ENCODE measurements at regions not wholly inside any gene's neighbourhood (a gene's known extent, or its start where the extent isn't known, plus 50 kb on each side); places are given as distances from the start of the nearest gene placed in this dataset.
"Not testable (repeated sequence)": the region's sequence is repeated elsewhere in the genome, so short reads cannot be mapped to it uniquely, and the experiment has no call there.

DNA sequence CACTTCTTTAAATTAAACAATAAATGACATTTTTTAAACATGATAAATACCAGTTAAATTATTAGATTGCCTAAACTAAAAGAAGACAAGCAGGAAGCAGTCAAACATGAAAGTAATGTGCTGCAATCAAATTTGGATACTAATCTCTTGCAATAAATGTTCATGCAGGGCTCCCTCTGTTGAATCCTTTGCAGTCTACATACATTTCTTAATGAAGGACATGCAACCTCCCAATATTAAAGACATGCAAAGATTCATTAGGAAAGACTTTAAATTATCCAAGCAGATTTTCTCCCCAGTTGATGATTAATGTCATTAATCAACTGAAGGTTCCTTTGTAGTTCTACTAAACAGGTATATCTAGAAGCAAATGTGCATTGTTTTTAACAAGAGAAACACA lies 245.4 kb downstream of the ZIC4 start:
- TF ChIP-seq EZH2phosphoT487 (IDR thresholded peaks at IDR 0.05; ENCODE audit: borderline replicate concordance, low read length), result no peak
- no peak for TF ChIP-seq CTCF (IDR thresholded peaks at IDR 0.05; ENCODE audit: low read depth, low read length, poor library complexity, severe bottlenecking)
- Histone ChIP-seq H3K4me2 (ENCODE audit: low read length) (no peak overlapping the region), H3K9me2 (replicated peaks; ENCODE audit: control insufficient read depth, low read length) (no peaks in the 10 kb centered on the region), H4K20me1 (ENCODE audit: control insufficient read depth, insufficient read depth, low read depth, low read length) (no peaks in the 10 kb centered on the region), H3K27me3 (ENCODE audit: control insufficient read depth, low read length) (no peaks in the 10 kb centered on the region), H3K27ac (ENCODE audit: low read depth, low read length) (no peak overlapping the region), H3K36me3 (ENCODE audit: control insufficient read depth, low read length) (no peaks in the 10 kb centered on the region), H3K79me2 (ENCODE audit: control insufficient read depth, low read length) (no peaks in the 10 kb centered on the region), H3K9me3 (ENCODE audit: control insufficient read depth, insufficient read depth, low read length) (no peaks in the 10 kb centered on the region), H3K4me3 (ENCODE audit: low read length) (no peak overlapping the region), H3K4me1 (ENCODE audit: control insufficient read depth, low read length) (no peaks in the 10 kb centered on the region), H3F3A (ENCODE audit: control insufficient read depth, insufficient read depth) (no peaks in the 10 kb centered on the region)

DNA sequence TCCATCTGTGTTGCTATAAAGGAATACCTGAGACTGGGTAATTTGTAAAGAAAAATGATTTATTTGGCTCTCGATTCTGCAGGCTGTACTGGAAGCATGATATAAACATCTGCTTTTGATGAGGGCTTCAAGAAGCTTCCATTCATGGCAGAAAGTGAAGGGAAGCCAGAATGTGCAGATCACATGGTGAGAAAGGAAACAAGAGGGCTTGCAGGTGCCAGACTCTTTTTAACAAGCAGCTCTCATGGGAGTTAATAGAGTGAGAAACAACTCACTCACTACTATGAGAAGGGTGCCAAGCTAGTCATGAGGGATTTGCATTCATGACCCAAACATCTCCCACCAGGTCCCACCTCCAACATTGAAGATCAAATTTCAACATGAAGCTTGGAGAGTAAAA lies 247.2 kb downstream of the ZIC4 start:
- H3K79me2 ChIP-seq (ENCODE audit: control insufficient read depth, low read length), result no peaks in the 10 kb centered on the region
- no peaks in the 10 kb centered on the region for H3K36me3 ChIP-seq (ENCODE audit: control insufficient read depth, low read length)
- H3K4me1 ChIP-seq (ENCODE audit: control insufficient read depth, low read length), result no peaks in the 10 kb centered on the region
- no peak overlapping the region for H3K4me3 ChIP-seq (ENCODE audit: low read length)
- no peaks in the 10 kb centered on the region for H4K20me1 ChIP-seq (ENCODE audit: control insufficient read depth, insufficient read depth, low read depth, low read length)
- no peaks in the 10 kb centered on the region for H3F3A ChIP-seq (ENCODE audit: control insufficient read depth, insufficient read depth)
- H3K27ac ChIP-seq (ENCODE audit: low read depth, low read length), result no peak overlapping the region
- H3K9me3 ChIP-seq (ENCODE audit: control insufficient read depth, insufficient read depth, low read length), result no peaks in the 10 kb centered on the region
- no peaks in the 10 kb centered on the region for H3K9me2 ChIP-seq (replicated peaks; ENCODE audit: control insufficient read depth, low read length)
- no peaks in the 10 kb centered on the region for H3K27me3 ChIP-seq (ENCODE audit: control insufficient read depth, low read length)
- H3K4me2 ChIP-seq (ENCODE audit: low read length), result no peak overlapping the region
- no peak for TF ChIP-seq CTCF (IDR thresholded peaks at IDR 0.05; ENCODE audit: low read depth, low read length, poor library complexity, severe bottlenecking)
- no peak for TF ChIP-seq EZH2phosphoT487 (IDR thresholded peaks at IDR 0.05; ENCODE audit: borderline replicate concordance, low read length)

GRCh38 chr3:147157631-147158030 lies 248.7 kb downstream of the ZIC4 start:
- Histone ChIP-seq H3K4me1 (ENCODE audit: control insufficient read depth, low read length) (no peaks in the 10 kb centered on the region), H3K27me3 (ENCODE audit: control insufficient read depth, low read length) (no peaks in the 10 kb centered on the region), H3K9me3 (ENCODE audit: control insufficient read depth, insufficient read depth, low read length) (no peaks in the 10 kb centered on the region), H3F3A (ENCODE audit: control insufficient read depth, insufficient read depth) (no peaks in the 10 kb centered on the region), H3K27ac (ENCODE audit: low read depth, low read length) (no peak overlapping the region), H3K36me3 (ENCODE audit: control insufficient read depth, low read length) (no peaks in the 10 kb centered on the region), H3K79me2 (ENCODE audit: control insufficient read depth, low read length) (no peaks in the 10 kb centered on the region), H4K20me1 (ENCODE audit: control insufficient read depth, insufficient read depth, low read depth, low read length) (no peaks in the 10 kb centered on the region), H3K9me2 (replicated peaks; ENCODE audit: control insufficient read depth, low read length) (no peaks in the 10 kb centered on the region), H3K4me2 (ENCODE audit: low read length) (no peak overlapping the region), H3K4me3 (ENCODE audit: low read length) (no peak overlapping the region)
- TF ChIP-seq EZH2phosphoT487 (IDR thresholded peaks at IDR 0.05; ENCODE audit: borderline replicate concordance, low read length) (no peak), CTCF (IDR thresholded peaks at IDR 0.05; ENCODE audit: low read depth, low read length, poor library complexity, severe bottlenecking) (no peak)

DNA sequence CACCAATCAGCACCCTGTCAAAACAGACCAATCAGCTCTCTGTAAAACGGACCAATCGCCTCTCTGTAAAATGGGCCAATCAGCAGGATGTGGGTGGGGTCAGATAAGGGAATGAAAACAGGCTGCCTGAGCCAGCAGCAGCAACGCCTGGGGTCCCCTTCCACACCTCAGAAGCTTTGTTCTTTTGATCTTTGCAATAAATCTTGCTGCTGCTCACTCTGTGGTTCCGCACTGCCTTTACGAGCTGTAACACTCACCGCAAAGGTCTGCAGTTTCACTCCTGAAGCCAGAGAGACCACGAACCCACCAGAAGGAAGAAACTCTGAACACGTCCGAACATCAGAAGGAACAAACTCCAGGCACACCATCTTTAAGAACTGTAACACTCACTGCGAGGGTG lies 251.4 kb downstream of the ZIC4 start:
- not testable (repeated sequence) for H4K20me1 ChIP-seq (ENCODE audit: control insufficient read depth, insufficient read depth, low read depth, low read length); H3K79me2 ChIP-seq (ENCODE audit: control insufficient read depth, low read length); H3K27me3 ChIP-seq (ENCODE audit: control insufficient read depth, low read length); H3K4me1 ChIP-seq (ENCODE audit: control insufficient read depth, low read length); H3K9me2 ChIP-seq (replicated peaks; ENCODE audit: control insufficient read depth, low read length); H3K4me3 ChIP-seq (ENCODE audit: low read length); H3F3A ChIP-seq (ENCODE audit: control insufficient read depth, insufficient read depth); H3K4me2 ChIP-seq (ENCODE audit: low read length); H3K9me3 ChIP-seq (ENCODE audit: control insufficient read depth, insufficient read depth, low read length); H3K27ac ChIP-seq (ENCODE audit: low read depth, low read length); H3K36me3 ChIP-seq (ENCODE audit: control insufficient read depth, low read length)

Data from DOHH2 (cell line).